ENCODE measurements at regions not wholly inside any gene's neighbourhood (a gene's known extent, or its start where the extent isn't known, plus 50 kb on each side); places are given as distances from the start of the nearest gene placed in this dataset.
"Not testable (repeated sequence)": the region's sequence is repeated elsewhere in the genome, so short reads cannot be mapped to it uniquely, and the experiment has no call there.

DNA sequence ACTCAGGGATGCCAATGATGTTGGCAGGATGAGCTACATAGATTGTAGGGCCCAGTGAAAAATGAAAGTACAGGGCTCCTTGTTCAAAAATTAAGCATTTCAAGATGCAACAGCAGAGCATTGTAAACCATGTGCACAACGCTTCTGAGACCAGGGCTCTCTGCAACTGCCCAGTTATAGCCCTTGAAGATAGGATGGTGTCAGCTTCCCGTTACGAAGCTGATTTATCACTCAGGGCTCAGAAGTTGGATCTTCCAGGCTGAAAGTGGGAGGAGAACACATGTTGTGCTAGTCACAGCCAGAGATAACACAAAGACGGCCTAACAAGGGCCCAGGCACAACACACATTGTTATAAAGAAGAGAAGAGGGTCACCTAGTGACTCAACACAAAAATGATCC lies 466.7 kb downstream of the TUBA3C start:
- Mint-ChIP-seq H3K27me3 (ENCODE audit: low read depth) (no peaks in the 10 kb centered on the region), H3K4me3 (no peak overlapping the region), H3K36me3 (no peaks in the 10 kb centered on the region), H3K9me3 (peaks cover 66% of the 10 kb centered on the region), H3K4me1 (no peaks in the 10 kb centered on the region), H3K27ac (no peak overlapping the region)
- TF ChIP-seq CTCF (IDR thresholded peaks at IDR 0.05; ENCODE audit: unreplicated experiment) = no peak
- no peak for DNase-seq (ENCODE audit: low spot score in 2 of 2, unreplicated experiment in 2 of 2)

DNA sequence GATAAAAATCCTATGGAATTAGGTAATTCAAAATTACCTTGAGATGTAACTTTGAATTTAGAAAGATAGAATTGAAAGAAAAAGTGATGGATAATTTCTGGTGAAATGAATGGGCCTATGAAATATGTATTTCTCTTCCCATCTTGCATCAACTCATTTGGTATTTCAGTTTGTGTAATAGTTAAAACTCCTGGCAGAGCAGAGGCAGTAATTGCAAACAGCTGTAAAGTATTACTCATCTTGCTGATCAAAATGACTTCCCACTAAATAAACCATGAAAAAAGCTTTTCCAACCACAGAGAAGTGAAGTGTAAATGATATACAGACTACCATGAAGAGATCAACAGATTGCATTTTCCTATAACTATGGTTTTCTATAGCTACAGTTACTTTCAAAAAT lies 471.0 kb downstream of the TUBA3C start:
- not testable (repeated sequence) for H3K4me3 Mint-ChIP-seq; H3K27me3 Mint-ChIP-seq (ENCODE audit: low read depth); H3K4me1 Mint-ChIP-seq; H3K27ac Mint-ChIP-seq; H3K36me3 Mint-ChIP-seq; DNase-seq (ENCODE audit: low spot score in 2 of 2, unreplicated experiment in 2 of 2)
- H3K9me3 Mint-ChIP-seq = peaks cover 66% of the 10 kb centered on the region

DNA sequence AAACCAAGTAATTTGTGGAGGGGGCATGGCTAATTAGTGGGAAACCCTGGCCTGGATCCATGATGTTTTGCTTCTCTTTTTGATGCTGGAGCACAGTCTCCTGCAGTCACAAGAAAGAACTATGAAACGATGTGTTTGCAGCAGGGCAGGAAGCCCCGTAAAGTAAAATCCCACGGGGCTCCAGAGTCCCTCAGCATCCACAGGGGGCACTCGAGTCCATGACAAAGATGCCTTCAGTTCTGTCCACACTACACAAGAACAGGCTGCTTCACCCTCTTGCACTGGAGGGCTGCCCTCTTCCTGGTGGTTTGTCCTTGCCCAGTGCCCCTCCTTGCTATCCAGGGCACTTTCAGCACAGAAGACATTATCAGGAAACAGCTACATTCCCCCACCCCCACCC lies 475.1 kb downstream of the TUBA3C start:
- H3K36me3 Mint-ChIP-seq; DNase-seq (ENCODE audit: low spot score in 2 of 2, unreplicated experiment in 2 of 2); H3K4me3 Mint-ChIP-seq; H3K4me1 Mint-ChIP-seq; H3K27ac Mint-ChIP-seq; H3K27me3 Mint-ChIP-seq (ENCODE audit: low read depth): not testable (repeated sequence)
- H3K9me3 Mint-ChIP-seq = peaks cover 65% of the 10 kb centered on the region

- H3K27me3 Mint-ChIP-seq (ENCODE audit: low read depth); H3K4me3 Mint-ChIP-seq; DNase-seq (ENCODE audit: low spot score in 2 of 2, unreplicated experiment in 2 of 2); H3K27ac Mint-ChIP-seq; H3K36me3 Mint-ChIP-seq; H3K4me1 Mint-ChIP-seq: not testable (repeated sequence)
- H3K9me3 Mint-ChIP-seq = peaks cover 52% of the 10 kb centered on the region
Measured at GRCh38 chr13:18702464-18703247, 479.0 kb downstream of the TUBA3C start.

DNA sequence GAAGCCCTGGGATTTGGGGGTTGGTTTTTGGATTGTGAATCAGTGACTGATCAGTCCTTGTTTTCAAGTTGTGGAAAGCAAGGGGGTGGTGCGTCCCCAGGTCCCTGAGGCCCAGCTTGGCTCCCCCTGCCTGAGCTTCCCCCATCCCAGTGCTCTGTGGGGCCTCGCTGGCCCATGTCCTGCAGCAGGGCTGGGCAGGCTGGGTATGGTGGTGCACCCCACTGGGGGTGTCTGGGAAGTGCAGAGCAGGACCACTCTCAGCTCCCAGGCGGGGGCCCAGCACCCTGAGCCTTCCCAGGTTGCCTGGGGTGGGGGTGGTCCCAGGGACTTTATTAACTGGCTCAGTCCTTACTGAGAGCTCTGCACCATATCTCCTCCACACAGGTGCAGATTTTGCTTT lies 483.3 kb downstream of the TUBA3C start:
- H3K36me3 Mint-ChIP-seq; DNase-seq (ENCODE audit: low spot score in 2 of 2, unreplicated experiment in 2 of 2); H3K27ac Mint-ChIP-seq; H3K4me3 Mint-ChIP-seq; H3K27me3 Mint-ChIP-seq (ENCODE audit: low read depth); H3K4me1 Mint-ChIP-seq: not testable (repeated sequence)
- H3K9me3 Mint-ChIP-seq = peaks cover 46% of the 10 kb centered on the region

- not testable (repeated sequence) for H3K4me1 Mint-ChIP-seq; H3K27me3 Mint-ChIP-seq (ENCODE audit: low read depth); DNase-seq (ENCODE audit: low spot score in 2 of 2, unreplicated experiment in 2 of 2); H3K27ac Mint-ChIP-seq; H3K36me3 Mint-ChIP-seq; H3K4me3 Mint-ChIP-seq
- peaks cover 41% of the 10 kb centered on the region for H3K9me3 Mint-ChIP-seq
Measured at GRCh38 chr13:18697851-18698250, 483.8 kb downstream of the TUBA3C start.

- H3K27ac Mint-ChIP-seq; H3K4me3 Mint-ChIP-seq; H3K27me3 Mint-ChIP-seq (ENCODE audit: low read depth); H3K4me1 Mint-ChIP-seq; H3K36me3 Mint-ChIP-seq; DNase-seq (ENCODE audit: low spot score in 2 of 2, unreplicated experiment in 2 of 2): not testable (repeated sequence)
- peaks cover 38% of the 10 kb centered on the region for H3K9me3 Mint-ChIP-seq
Measured at GRCh38 chr13:18697221-18697620, 484.4 kb downstream of the TUBA3C start.

DNA sequence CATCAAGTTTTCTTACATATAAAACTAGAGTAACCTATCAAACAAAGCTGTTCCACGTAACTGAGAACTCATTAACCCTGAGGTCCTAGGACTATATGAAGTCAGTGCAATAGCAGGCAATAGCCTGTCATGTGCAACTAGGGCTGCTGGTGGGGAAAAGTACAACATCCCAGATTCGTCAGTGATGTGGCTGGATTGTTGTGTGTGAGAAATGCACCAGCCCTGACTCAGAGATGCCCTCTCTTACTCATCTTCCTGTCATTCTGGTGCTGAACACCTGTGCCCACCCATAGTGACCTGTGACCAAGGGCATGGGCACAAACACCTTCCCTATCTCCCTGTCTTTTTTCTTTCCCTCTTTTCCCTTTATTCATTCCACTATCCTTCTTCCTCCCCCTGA lies 504.2 kb downstream of the TUBA3C start:
- H3K4me1 Mint-ChIP-seq; DNase-seq (ENCODE audit: low spot score in 2 of 2, unreplicated experiment in 2 of 2); H3K4me3 Mint-ChIP-seq; H3K36me3 Mint-ChIP-seq; H3K27me3 Mint-ChIP-seq (ENCODE audit: low read depth); H3K27ac Mint-ChIP-seq: not testable (repeated sequence)
- peaks cover 20% of the 10 kb centered on the region for H3K9me3 Mint-ChIP-seq

GRCh38 chr13:18675268-18675667 lies 506.4 kb downstream of the TUBA3C start:
- not testable (repeated sequence) for H3K36me3 Mint-ChIP-seq; DNase-seq (ENCODE audit: low spot score in 2 of 2, unreplicated experiment in 2 of 2); H3K27me3 Mint-ChIP-seq (ENCODE audit: low read depth); H3K27ac Mint-ChIP-seq; H3K4me1 Mint-ChIP-seq; H3K4me3 Mint-ChIP-seq
- H3K9me3 Mint-ChIP-seq = peaks cover 14% of the 10 kb centered on the region

GRCh38 chr13:18673794-18674193 lies 507.8 kb downstream of the TUBA3C start:
- H3K9me3 Mint-ChIP-seq, H3K27ac Mint-ChIP-seq: not testable (repeated sequence)

GRCh38 chr13:18666585-18666984 lies 515.0 kb downstream of the TUBA3C start:
- H3K9me3 Mint-ChIP-seq = peaks cover 15% of the 10 kb centered on the region
- not testable (repeated sequence) for DNase-seq (ENCODE audit: low spot score in 2 of 2, unreplicated experiment in 2 of 2); H3K27me3 Mint-ChIP-seq (ENCODE audit: low read depth); H3K4me3 Mint-ChIP-seq; H3K36me3 Mint-ChIP-seq; H3K27ac Mint-ChIP-seq; H3K4me1 Mint-ChIP-seq

More at GRCh38 chr13:18673794-18674193, 507.8 kb downstream of the TUBA3C start:
- H3K4me1 Mint-ChIP-seq; H3K4me3 Mint-ChIP-seq; H3K27me3 Mint-ChIP-seq (ENCODE audit: low read depth); DNase-seq (ENCODE audit: low spot score in 2 of 2, unreplicated experiment in 2 of 2); H3K36me3 Mint-ChIP-seq: not testable (repeated sequence)

GRCh38 chr13:18665716-18666115 lies 515.9 kb downstream of the TUBA3C start:
- not testable (repeated sequence) for H3K36me3 Mint-ChIP-seq; H3K27me3 Mint-ChIP-seq (ENCODE audit: low read depth); H3K4me3 Mint-ChIP-seq; H3K27ac Mint-ChIP-seq; DNase-seq (ENCODE audit: low spot score in 2 of 2, unreplicated experiment in 2 of 2); H3K4me1 Mint-ChIP-seq
- peaks cover 17% of the 10 kb centered on the region for H3K9me3 Mint-ChIP-seq

GRCh38 chr13:18665124-18665523 lies 516.5 kb downstream of the TUBA3C start:
- not testable (repeated sequence) for DNase-seq (ENCODE audit: low spot score in 2 of 2, unreplicated experiment in 2 of 2); H3K4me1 Mint-ChIP-seq; H3K27ac Mint-ChIP-seq; H3K4me3 Mint-ChIP-seq; H3K36me3 Mint-ChIP-seq; H3K27me3 Mint-ChIP-seq (ENCODE audit: low read depth)
- peaks cover 20% of the 10 kb centered on the region for H3K9me3 Mint-ChIP-seq

DNA sequence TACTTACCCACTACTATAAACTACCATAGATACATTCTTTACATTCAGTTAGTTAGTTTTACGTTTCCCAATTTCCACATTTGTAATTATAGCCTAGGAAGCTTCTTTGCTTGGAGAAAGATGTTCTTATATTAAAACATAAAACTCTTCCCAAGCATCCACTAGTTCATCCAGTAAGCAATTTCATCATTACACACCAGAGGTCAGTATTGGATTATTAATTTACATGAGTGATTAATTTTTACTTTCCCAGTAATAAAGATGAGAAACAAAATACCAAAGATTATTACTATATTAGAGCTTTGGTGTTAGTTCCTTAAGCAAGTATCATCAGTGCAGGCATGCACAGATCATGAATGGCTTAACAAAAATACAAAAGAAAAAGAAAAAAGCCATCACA lies 518.4 kb downstream of the TUBA3C start:
- H3K9me3 Mint-ChIP-seq = peaks cover 28% of the 10 kb centered on the region
- DNase-seq (ENCODE audit: low spot score in 2 of 2, unreplicated experiment in 2 of 2); H3K36me3 Mint-ChIP-seq; H3K27me3 Mint-ChIP-seq (ENCODE audit: low read depth); H3K4me1 Mint-ChIP-seq; H3K4me3 Mint-ChIP-seq; H3K27ac Mint-ChIP-seq: not testable (repeated sequence)

All from mesothelial cell of epicardium (in vitro differentiated cells).